SH-SY5Y (cell line): ENCODE measurements at regions not wholly inside any gene's neighbourhood (a gene's known extent, or its start where the extent isn't known, plus 50 kb on each side); places are given as distances from the start of the nearest gene placed in this dataset.

ENCODE experiments used
- GATA2 ChIP-seq: IDR thresholded peaks from 2 replicates; pipeline ENCODE4 v1.6.1; 2011; ENCODE audit warnings: mild to moderate bottlenecking, low read depth, low read length
- GATA3 ChIP-seq: IDR thresholded peaks from 2 replicates; pipeline ENCODE4 v1.6.1; 2011; ENCODE audit warnings: low read depth, mild to moderate bottlenecking, low read length, moderate library complexity

GRCh38 chr1:22387919-22388580, 63.6 kb upstream of the ZBTB40 start:
- TF ChIP-seq GATA3: no peak
- TF ChIP-seq GATA2: no peak
